ENCODE measurements at regions not wholly inside any gene's neighbourhood (a gene's known extent, or its start where the extent isn't known, plus 50 kb on each side); places are given as distances from the start of the nearest gene placed in this dataset.
"Not testable (repeated sequence)": the region's sequence is repeated elsewhere in the genome, so short reads cannot be mapped to it uniquely, and the experiment has no call there.

GRCh38 chr7:155377838-155378579 is 79.9 kb upstream of the EN2 start:
- DNase-seq = no peak

- DNase-seq = no peak
Observed at GRCh38 chr7:155378580-155378934, 79.4 kb upstream of the EN2 start.

DNA sequence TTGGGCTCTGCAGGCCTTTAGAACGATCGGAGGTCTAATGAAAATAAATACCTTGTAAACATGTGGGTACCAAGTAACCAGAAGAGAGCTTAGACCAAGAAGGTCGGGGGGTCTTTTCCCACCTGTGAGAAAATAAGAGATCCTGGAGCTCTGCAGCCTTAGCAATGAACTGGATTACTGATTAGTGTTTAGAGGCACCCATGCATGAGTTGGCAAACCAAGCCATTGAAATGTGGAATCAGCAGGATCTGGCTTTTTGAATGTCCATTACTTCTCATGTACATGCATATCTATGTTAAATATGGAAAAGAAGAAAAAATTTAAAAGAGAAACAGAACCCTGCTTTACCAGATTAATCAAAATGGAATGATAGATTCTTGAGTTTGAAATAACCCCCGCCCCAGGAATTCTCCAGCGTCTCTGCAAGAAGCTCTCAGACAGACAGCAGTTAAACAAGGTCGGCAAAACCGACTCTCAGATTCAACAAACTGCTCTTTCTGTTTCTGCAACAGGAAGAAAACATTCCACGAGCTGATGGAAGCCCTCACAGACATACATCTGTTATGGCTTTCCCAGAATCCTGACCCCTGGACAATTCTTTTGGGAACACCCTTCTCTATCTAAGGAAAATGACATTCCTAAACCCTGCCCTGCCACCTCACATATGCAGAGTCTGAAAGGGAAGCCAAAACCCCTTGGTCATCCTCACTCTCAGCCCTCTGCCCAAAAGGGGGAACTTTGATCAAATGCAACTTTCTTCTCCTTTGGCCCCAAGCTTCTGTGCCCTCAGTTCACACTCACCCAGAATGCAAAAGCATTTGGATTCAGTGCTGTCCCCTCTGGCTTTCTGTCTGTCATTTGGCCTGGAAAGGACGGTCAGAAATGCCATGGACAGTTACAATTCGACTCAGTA is 78.7 kb upstream of the EN2 start:
- DNase-seq = no peak

DNA sequence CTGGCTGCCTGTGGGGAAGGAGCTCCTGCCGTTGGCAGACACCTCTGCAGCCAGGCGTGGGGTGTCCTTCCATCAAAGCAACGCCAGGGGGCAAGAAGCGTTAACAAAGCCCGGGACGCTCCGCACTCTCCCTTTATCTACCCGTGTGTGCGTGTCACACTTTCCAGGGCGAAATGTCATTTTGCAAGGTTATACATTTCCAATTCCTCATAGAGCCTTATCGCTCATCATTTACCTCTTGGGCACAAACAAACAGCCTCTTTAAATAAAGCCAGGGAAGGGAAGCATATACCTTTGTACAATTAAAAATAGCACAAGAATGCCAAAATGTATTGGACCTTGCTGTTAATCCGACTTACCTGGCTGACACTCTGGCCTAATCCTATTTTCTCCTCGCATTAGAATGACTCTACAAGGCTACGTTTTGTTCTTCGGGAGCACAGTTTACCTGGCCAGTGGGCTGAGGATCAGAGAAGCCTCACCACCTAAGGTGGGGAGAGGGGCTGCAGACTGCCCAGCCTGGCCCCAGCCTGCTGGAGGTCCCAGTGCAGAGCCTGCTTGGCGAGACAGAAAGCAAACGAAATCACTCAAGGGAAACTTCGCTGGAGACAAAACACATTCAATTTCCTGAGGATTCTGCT is 77.6 kb upstream of the EN2 start:
- DNase-seq = peak; percentile 50

GRCh38 chr7:155380976-155381851 is 76.7 kb upstream of the EN2 start:
- no peak for DNase-seq

GRCh38 chr7:155381852-155382801 is 75.8 kb upstream of the EN2 start:
- no peak for DNase-seq

DNA sequence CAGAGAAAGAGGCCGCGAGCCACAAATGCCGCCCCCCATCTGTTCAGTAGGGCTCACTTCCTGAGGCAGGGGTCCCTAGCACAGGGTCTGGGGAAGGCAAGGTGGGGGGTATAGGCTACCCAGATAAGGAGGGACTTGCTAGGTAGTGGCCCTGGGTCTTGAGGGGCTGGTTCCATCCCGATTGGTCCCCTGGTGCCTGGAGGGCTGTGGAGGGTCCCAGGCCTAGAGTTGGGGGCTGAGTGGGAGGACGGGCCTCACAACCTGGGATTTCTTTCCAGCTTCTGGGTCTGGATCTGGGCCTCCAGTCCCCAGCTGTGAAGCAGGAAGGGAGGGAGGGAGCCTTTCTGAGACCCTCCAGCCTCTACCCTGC is 75.1 kb upstream of the EN2 start:
- DNase-seq = no peak

DNA sequence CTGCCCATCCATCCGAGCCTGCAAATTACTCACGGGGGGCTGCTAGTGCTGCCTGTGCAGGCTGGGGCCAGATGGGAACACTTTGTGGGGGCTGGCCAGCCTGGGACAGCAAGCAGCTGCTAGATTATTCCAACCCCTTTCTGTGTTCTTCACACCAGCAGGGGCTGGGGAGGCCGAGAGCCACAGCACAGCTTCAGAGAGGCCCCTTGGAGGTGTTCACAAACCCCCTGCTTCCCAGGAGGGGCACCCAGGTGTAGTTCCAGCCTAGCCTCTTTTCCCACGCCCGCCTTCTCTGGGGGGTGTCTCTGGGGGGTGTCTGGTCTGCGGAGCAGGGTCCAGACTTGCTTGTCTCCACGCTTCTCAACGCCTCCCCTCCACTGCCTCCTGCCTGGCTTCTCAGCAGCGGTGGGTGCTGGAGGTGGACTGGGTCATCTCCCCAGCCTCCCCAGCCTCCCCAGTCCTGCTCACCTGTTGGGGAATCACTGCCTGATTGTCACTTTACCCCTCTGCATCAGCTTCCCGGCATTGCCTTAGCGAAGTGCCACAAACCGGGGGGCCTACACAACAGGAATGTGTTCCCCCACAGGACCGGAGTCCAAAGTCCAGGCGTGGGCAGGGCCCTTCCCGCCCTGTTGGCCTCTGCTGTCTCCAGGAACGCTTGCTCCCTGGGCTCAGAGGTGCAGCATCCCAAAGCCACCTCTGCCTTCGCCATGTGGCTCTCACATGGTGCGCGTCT is 74.0 kb upstream of the EN2 start:
- DNase-seq = no peak

- no peak for DNase-seq
Observed at GRCh38 chr7:155384751-155385150, 73.2 kb upstream of the EN2 start.

GRCh38 chr7:155385182-155385581 is 72.7 kb upstream of the EN2 start:
- DNase-seq = not testable (repeated sequence)

DNA sequence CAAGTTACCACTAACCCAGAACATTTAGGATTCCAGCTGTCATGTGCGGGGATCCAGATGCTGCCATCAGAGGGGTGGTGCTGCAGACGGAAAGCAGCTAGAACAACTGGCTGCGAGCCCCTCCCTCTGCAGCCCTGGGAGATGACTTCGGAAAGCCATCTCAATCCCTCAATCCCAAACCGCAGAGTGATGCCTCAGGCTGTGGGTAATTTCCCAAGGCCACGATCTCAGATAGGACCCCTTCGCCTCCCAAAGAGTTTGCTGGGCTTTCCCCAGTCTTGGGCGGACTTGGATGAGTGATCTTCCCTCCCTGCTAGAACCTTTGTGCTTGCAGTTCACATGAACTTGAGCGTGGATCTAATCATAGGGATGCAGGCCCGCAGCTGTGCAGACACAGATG is 71.3 kb upstream of the EN2 start:
- no peak for DNase-seq

- no peak for DNase-seq
Observed at GRCh38 chr7:155387066-155387620, 70.8 kb upstream of the EN2 start.

- no peak for DNase-seq
Observed at GRCh38 chr7:155388561-155388960, 69.4 kb upstream of the EN2 start.

DNA sequence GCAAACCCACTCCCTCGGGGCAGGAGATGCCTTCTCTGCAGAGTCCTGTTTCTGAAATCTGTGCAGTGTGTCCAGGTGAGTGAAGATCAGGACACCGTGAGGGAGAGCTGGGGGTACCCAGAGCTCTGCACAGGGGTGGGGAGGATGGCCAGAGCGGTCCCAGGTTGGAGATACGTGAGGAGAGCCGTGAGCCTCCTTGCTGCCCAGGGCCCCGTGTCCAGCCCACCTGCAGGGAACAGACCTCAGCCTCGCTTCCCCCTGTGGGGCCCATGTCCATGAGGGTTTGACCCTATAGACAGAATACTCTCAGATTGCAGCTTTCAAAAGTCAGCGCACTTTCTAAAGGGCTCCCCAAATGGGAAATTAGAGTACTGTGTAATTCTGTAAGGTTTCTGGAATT is 66.5 kb upstream of the EN2 start:
- DNase-seq = no peak

- no peak for DNase-seq
Observed at GRCh38 chr7:155392726-155393570, 65.0 kb upstream of the EN2 start.

DNA sequence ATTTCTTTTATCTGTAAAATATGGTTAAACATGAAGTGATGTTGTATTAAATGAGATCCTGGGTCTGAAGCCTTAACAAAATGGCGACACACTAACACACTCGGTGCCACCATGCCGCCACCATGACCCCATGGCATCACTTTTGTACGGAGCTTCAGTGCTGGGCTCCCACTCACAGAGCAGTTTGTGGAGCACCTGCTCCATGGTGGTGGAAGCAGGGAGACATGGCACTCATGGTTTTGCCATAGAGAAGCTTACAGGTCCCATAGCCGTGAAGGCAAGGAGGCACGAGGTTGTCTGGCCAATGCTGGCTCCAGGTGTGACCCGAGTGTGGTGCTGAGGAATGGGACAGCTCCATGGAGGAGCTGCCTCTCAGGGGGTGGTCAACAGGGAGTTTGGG is 63.5 kb upstream of the EN2 start:
- no peak for DNase-seq

- no peak for DNase-seq
Observed at GRCh38 chr7:155395176-155395797, 62.6 kb upstream of the EN2 start.

DNA sequence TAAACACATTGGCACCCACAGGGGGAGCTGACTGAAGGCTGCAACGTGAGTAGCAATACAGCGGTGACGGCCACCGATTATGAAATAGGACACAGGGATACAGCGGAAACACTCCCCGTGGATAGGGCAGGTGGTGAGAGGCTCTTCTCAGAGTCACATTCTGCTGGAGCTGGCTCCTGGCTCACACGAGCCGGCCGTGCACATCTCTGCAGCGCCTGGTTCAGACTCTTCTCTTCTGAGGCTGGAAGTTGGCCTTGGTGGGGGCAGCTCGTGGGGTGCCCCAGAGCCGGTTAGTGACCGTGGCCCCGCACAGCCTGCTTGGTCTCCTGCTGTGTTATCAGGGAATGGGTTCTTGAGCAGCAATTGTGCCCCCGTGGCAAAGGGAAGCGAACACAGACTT is 61.3 kb upstream of the EN2 start:
- DNase-seq = no peak
